GM12892 (cell line): ENCODE measurements at regions not wholly inside any gene's neighbourhood (a gene's known extent, or its start where the extent isn't known, plus 50 kb on each side); places are given as distances from the start of the nearest gene placed in this dataset.

Experiments
- POLR2A ChIP-seq: IDR thresholded peaks from 2 replicates; pipeline ENCODE4 v1.6.1; 2011; ENCODE audit warnings: low read depth, low read length, control low read depth
- POLR2AphosphoS5 ChIP-seq: IDR thresholded peaks from 2 replicates; pipeline ENCODE4 v1.6.1; 2011; ENCODE audit warnings: low read depth, low read length, control low read depth

- TF ChIP-seq POLR2A, result no peak
- no peak for TF ChIP-seq POLR2AphosphoS5
Measured at GRCh38 chr6:74805916-74806696, 399.7 kb downstream of the COL12A1 start.
